Epidermal melanocyte (primary cell): ENCODE measurements at regions not wholly inside any gene's neighbourhood (a gene's known extent, or its start where the extent isn't known, plus 50 kb on each side); places are given as distances from the start of the nearest gene placed in this dataset.
"Not testable (repeated sequence)": the region's sequence is repeated elsewhere in the genome, so short reads cannot be mapped to it uniquely, and the experiment has no call there.

Experiments used
- DNase-seq: peaks from one replicate; pipeline ENCODE4 v3.0.0; 2011; ENCODE audit warnings: low spot score; ENCODE audit not compliant: insufficient read length

- DNase-seq = no peak
These were observed 256.0 kb upstream of the TFAP2D start for GRCh38 chr6:50457351-50457750.

DNA sequence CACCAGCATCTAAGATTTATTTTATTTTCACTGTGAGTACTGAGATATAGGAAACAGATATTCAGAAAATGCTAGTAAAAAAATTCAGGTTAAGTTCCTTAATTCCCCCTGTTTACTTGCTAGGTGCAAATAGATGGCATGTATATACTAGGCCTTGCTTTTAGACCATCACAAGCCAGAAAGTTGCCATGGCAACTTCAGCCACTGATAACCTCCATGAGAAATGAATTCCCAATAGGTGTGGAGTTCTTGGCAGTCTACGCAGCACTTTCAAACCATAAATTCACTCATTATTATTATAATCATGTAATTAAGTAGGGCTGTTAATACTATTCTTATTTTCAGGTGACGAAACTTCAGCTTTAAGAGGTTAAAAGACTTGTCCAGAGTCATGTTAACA, 251.6 kb upstream of the TFAP2D start:
- no peak for DNase-seq

DNA sequence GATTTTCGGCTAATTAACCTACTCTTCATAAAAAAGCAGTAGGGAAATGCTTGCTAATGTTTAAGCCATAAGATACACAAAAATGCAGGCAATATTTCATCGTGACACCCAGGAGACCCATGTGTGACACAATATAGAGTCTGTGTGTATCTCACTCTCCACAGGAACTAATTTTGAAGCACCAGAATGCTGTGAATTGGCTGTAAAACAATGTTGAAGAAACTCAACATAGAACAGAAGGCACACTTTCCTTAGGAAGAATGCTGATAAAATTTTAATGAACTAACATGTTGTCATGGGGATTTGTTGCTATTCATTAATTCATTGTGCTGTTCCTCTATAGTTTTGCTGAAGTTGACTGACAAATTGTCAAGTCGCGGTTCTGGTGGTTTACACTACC, 249.4 kb upstream of the TFAP2D start:
- DNase-seq = no peak

DNA sequence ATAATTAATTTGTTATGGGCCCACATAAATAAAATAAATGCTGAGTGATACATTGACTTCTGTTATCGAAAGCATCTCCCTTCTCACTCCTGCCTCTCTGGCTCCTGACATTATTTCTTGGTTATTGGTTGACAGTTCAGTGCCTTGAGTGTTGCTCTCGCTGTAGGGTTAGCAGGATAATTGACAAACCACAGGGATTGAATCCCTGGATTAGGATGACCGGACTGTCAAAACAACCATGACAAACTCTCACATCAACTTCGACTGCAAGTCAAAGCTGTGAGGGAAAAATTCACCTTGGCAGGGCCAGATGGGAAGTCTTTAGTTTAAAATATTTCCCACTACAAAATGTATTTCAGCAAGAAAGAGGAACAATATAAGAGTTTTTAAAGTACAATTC, 245.4 kb upstream of the TFAP2D start:
- no peak for DNase-seq

DNA sequence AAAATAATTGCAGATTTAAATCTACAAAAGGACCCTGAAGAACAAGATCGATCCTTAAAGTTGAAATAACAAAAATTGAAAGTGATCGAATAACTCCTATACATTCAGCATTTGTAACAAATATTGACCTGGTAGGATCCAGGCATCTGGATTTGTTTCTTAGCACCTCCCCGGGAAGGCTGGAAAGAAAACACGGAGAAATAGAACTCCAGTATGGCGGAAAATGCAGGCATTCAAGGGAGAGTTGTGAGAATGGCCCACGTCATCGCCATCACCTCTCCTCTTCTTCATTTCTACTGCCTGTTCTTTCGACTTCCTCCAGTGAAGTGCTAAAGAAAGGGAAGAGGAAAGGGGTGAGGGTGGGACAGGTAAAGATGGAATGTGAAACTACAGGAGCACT, 242.3 kb upstream of the TFAP2D start:
- no peak for DNase-seq

DNA sequence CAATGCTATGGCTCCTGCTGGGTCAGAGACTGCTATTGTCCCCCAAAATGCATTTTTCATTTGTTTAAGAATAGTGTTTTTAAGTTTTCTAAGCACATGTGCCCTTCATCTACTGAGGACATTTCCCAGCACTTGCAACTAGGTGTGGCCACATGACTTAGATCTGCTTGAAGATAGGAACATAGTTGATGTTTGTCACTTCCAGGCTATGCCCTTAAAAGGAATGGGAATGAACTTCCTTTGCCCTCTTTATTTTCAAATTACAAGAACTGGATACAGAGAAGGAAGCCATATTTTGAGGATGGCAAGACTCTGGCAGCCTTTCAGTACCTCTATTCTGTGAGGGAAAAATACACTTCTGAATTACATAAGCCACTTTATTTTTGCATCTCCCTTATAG, 203.0 kb upstream of the TFAP2D start:
- DNase-seq = no peak

DNA sequence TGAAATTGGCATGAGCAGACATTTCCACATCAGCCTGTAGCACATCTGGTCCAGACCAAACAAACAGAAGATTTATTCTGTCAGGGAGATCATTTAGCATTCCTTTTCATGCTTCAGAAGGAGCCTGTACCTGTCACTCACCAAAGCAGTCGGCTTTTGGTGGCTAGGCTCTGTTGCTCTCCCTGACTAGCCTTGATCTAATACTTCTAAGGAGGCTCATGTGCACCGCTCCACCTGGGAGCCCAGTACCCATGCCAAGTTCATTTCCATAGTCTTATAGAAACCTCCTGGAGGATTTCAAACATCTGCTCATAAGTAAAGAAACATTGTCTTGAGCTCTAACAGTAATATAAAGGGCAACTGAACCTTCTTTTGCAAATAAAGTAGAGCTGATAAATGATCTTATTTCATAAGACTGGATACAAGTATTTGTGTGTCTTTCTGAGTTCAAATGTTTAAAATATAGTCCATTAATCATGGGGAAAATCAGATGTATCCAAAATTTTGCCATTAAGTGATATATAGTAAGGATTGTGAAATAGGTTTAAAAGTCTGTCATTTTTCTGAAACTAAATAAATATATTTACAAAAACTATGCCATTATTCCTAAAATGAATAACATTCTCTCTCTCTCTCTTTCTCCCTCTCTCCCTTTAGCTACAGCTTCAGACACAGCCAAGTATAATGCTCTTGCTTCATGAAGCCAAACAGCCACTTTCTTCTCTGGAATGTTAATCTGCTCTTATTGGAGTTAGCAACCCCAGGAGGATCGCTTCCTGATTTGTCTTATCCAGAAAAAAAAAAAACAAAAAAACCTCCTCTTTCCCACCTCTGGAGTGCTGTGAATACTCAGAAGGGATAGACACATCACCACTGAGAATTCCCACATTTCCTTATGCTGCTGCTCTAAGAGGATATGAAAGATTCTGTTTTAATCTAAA, 192.7 kb upstream of the TFAP2D start:
- no peak for DNase-seq

DNA sequence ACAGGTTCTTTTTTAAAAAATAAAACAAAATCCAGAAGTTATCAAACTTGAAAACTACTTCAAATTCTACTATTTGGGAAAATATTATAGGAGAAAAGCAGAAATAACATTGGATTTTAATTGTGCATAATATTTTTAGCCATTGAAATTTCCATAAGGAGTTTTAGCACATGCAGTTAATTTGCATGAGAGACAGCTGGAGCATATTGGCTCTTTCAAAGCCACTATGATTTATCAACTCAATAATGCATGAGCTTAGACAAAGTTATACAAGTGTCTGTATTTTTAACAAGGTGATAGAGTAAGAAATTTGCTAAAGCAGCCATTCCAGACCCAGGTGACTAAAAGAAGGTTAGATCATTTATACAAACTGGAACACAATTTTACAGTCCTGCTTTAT, 189.0 kb upstream of the TFAP2D start:
- no peak for DNase-seq

DNA sequence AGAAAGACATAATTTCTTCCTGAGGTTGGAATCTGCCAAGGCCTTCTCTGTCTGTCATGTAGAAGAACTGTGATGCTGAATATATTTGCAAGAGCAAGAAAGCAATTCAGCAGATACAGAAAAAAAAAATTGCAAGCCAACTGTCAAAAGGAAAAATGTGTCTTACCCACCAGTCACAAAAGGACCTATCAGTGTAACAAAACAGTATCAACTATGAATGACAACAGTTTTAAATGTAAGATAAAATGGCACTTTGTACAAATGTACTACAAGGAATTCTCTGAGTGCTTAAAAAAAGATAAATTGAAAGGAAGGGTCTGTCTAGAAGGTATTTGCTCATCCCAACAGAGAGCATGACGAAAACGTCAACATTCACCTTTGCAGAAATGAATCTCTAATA, 185.3 kb upstream of the TFAP2D start:
- DNase-seq = no peak

DNA sequence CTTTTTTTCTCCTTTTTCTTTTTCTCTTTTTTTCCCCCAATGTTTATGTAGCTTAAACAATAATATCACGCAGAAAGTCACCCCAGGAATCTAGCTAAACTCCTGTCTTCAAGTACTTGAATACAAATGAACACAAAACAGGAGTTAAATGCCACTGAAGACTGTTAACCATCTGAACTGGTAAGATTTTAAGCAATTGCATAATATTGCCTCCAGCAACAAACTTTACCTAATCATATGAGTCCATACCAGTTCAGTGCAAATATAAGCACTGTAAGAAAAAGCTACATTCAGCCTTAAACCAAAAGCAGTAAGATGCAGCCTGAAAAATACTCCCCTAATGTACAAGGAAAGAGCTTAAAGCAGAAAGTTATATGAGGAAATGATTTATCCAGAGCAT, 173.9 kb upstream of the TFAP2D start:
- no peak for DNase-seq

- no peak for DNase-seq
These were observed 171.4 kb upstream of the TFAP2D start for GRCh38 chr6:50541941-50542340.

DNA sequence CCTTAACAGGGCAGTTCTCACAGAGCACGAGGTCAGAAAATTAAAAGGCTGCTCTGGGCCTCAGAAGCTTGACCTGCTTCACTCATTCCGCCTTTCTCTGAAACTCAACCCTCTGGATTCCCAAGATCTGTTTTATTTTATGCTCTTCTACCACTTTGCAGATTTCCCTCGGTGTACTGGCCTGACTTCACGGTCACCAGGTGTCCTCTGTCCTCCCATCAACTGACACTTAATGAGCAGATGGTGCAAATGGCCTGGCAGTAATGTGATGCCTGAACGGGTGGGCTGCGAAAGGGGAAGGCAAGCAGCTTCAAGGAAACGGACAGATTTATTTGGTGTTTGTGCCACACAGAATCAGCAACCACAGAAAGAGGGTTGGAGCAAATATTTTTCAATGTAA, 169.7 kb upstream of the TFAP2D start:
- DNase-seq = no peak

GRCh38 chr6:50549026-50549425, 164.3 kb upstream of the TFAP2D start:
- DNase-seq = no peak

- no peak for DNase-seq
These were observed 163.9 kb upstream of the TFAP2D start for GRCh38 chr6:50549475-50549874.

DNA sequence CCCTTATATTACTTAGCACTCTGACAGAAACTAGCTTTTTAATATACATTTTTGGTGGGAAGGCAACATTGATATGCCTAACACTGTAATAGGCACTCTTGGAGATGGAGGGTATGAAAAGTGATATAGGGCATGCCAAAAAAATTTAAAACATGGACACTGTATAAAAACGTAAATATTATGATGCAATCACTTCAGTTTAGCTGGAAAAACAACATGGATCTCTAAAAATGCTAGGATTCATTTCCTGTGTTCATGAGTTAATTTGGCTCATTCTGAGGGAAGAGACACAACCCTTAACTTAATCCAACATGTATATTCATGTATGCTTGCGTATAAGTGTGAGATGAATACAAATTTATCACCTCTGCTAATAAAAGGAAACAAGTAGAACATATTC, 157.3 kb upstream of the TFAP2D start:
- DNase-seq = no peak

DNA sequence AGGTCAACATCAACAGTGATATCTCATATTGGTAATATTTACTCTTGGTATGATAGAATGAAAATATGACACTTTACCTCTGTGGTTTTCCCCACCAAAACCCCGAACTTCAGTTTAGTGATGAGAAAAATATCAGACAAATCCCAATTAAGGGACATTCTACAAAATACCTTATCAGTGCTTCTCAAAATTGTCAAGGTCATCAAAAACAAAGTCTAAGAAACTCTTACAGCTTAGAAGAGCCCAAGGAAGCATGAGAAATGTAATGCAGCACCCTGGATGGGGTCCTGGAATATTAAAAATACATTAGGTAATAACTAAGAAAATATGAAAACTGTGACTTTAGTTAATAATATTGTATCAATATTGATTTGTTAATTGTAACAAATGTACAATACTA, 148.3 kb upstream of the TFAP2D start:
- DNase-seq = no peak

DNA sequence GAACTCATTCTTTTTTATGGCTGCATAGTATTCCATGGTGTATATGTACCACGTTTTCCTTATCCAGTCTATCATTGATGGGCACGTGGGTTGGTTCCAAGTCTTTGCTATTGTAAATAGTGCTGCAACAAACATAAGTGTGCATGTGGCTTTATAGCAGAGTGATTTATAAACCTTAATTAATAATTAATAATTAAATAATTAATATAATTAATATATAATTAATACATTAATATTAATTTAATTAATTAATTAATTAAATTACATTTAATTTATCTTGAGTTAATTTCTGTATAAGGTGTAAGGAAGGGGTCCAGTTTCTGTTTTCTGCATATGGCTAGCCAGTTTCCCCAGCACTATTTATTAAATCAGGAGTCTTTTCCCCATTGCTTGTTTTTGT, 142.1 kb upstream of the TFAP2D start:
- not testable (repeated sequence) for DNase-seq

DNA sequence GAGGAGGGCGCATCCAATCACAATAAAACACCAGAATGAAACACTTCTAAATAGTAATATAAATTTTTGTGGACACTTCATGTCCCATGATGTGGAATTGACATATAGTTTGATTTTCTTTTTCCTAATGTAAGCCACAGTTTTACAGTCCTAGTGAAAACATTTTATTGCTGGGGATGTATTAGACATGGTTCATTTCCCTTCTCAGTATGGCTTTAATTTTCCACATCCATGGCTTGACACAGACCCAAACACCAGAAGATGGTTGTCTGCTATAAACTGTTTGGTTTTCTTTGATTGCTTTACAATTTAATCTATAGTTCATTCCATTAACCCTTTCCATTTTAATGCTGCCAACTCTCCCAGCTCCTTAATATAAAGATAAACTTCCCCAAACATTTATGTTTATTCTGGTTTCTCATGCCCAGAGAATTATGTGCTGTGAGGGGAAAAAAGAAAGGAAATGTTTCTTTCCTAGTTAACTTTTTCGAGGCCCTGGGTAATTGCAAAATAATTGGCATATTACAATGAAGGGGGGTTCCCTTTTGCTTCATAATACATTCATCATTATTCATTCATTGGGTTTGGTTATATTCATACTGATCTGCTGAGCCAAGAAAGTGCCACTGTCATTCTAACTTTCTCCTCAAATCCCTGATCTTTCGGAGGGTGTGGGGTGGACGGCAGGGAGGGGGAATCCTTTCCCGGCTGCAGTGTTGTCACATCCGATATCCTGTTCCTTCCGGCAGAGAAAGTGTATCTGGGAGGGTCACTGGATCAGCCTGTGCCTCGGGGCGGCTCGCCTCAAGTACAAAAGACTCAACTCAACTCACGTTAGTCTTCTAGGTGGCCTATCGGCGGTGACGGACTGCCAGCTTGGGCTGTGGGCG, 127.6 kb upstream of the TFAP2D start:
- no peak for DNase-seq

- no peak for DNase-seq
These were observed 127.0 kb upstream of the TFAP2D start for GRCh38 chr6:50586331-50586675.

DNA sequence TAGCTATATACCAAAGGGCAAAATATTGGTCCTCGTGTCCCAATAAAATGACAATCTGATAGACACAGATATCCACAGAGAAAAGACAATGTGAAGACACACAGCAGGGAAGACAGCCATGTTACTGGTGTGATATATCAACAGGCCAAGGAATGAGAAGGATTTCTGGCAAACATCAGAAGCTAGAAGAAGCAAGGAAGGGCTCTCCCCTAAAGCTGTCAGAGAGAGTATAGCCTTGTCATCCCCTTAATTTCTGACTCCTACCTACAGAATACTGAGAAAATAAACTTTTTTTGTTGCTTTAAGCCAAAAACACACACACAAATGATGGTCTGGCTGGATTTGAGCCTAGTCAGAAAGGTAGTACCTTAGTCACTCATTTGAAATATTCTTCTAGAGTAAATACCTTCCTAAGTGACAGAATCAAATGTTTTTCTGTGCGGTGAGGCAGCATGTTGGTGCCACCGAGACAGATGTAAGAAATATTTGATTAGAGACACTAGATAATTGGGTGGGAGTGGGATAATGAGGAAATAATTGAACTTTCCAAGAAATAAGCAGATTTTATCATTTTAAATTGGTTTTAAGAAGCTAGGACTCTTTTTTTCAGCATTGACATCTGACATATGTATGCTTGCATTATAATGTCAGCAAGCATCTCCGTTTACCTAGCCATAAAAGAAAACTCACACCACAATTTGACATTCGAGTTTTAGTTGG, 123.4 kb upstream of the TFAP2D start:
- no peak for DNase-seq

- DNase-seq = no peak
These were observed 122.2 kb upstream of the TFAP2D start for GRCh38 chr6:50591135-50591534.

DNA sequence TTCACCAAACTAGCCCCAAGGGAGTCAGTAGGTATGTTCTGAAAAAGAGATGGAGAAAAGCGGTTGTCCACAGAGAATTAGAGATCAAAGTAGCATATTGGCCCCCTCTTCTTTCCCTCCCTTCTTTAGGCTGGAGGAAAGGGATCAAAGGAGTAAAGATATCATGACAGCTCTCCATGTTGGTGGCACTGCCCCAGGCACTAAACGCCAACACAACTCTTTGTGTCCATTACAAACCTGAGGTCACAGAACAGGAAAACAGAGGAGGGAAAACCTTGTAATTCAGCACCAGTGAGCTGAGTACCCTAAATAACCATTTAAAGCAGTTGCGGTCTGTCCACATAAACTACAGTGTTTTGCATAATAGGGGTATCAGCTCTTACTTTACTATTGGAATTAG, 113.0 kb upstream of the TFAP2D start:
- no peak for DNase-seq
